ENCODE measurements at regions not wholly inside any gene's neighbourhood (a gene's known extent, or its start where the extent isn't known, plus 50 kb on each side); places are given as distances from the start of the nearest gene placed in this dataset.

GRCh38 chr3:106160396-106160795 is 291.6 kb upstream of the CBLB start:
- no peak for DNase-seq (ENCODE audit: low spot score)
- TF ChIP-seq CTCF (IDR thresholded peaks at IDR 0.05; ENCODE audit: extremely low read depth, missing control alignments), result no peak

- no peak for TF ChIP-seq CTCF (IDR thresholded peaks at IDR 0.05; ENCODE audit: extremely low read depth, missing control alignments)
- DNase-seq (ENCODE audit: low spot score), result no peak
Measured at GRCh38 chr3:106161246-106161645, 292.4 kb upstream of the CBLB start.

- TF ChIP-seq CTCF (IDR thresholded peaks at IDR 0.05; ENCODE audit: extremely low read depth, missing control alignments), result no peak
- no peak for DNase-seq (ENCODE audit: low spot score)
Measured at GRCh38 chr3:106167728-106168127, 298.9 kb upstream of the CBLB start.

GRCh38 chr3:106168962-106169750 is 300.3 kb upstream of the CBLB start:
- TF ChIP-seq CTCF (IDR thresholded peaks at IDR 0.05; ENCODE audit: extremely low read depth, missing control alignments), result no peak
- DNase-seq (ENCODE audit: low spot score), result no peak

GRCh38 chr3:106170636-106171035 is 301.8 kb upstream of the CBLB start:
- TF ChIP-seq CTCF (IDR thresholded peaks at IDR 0.05; ENCODE audit: extremely low read depth, missing control alignments), result no peak
- DNase-seq (ENCODE audit: low spot score), result no peak

GRCh38 chr3:106172101-106172500 is 303.3 kb upstream of the CBLB start:
- TF ChIP-seq CTCF (IDR thresholded peaks at IDR 0.05; ENCODE audit: extremely low read depth, missing control alignments), result no peak
- no peak for DNase-seq (ENCODE audit: low spot score)

GRCh38 chr3:106172780-106173179 is 304.0 kb upstream of the CBLB start:
- peak; percentile 54 for DNase-seq (ENCODE audit: low spot score)
- no peak for TF ChIP-seq CTCF (IDR thresholded peaks at IDR 0.05; ENCODE audit: extremely low read depth, missing control alignments)

Measured in GM20000 (cell line).